ENCODE measurements at regions not wholly inside any gene's neighbourhood (a gene's known extent, or its start where the extent isn't known, plus 50 kb on each side); places are given as distances from the start of the nearest gene placed in this dataset.

DNA sequence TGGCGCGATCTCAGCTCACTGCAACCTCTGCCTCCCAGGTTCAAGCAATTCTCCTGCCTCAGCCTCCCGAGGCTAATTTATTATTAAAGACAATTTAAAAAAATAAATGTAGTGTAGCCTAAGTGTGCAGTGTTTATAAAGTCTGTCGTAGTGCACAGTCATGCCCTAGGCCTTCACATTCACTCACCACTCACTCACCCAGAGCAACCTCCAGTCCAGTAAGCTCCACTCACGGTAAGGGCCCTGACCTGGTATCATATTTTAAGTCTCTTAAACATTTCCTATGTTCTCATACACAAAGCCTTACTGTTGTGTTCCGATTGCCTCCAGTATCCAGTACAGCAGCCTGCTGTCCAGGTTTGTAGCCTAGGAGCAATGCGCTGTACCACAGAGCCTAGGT is 168.2 kb upstream of the FOXQ1 start:
- H3K79me2 ChIP-seq (ENCODE audit: insufficient read depth, low read length) = no peaks in the 10 kb centered on the region
- no peak overlapping the region for H2AFZ ChIP-seq (ENCODE audit: low read depth, low read length)
- ATAC-seq (ENCODE audit: insufficient read depth, low read depth) = no peak
- no peaks in the 10 kb centered on the region for H3K9me3 ChIP-seq (ENCODE audit: insufficient read depth, low read length, severe bottlenecking)
- no peaks in the 10 kb centered on the region for H3K36me3 ChIP-seq (ENCODE audit: insufficient read depth, low read length)
- H3K27me3 ChIP-seq (ENCODE audit: insufficient read depth, low read length, poor library complexity) = peaks cover 19% of the 10 kb centered on the region
- no peak overlapping the region for H3K4me2 ChIP-seq (ENCODE audit: insufficient read depth, low read length)
- TF ChIP-seq CTCF (IDR thresholded peaks at IDR 0.05; ENCODE audit: borderline replicate concordance, extremely low read depth, low read length, poor library complexity, severe bottlenecking) (no peak), EZH2 (IDR thresholded peaks at IDR 0.05; ENCODE audit: borderline replicate concordance, low read depth, low read length, severe bottlenecking) (no peak)
- H3K27ac ChIP-seq (ENCODE audit: low read length) = no peak overlapping the region
- no peaks in the 10 kb centered on the region for H3K4me1 ChIP-seq (ENCODE audit: insufficient read depth, low read length)
- no peak overlapping the region for H3K9ac ChIP-seq (ENCODE audit: low read depth, low read length)
- DNase-seq = no peak
- H3K4me3 ChIP-seq (ENCODE audit: low read depth in 1 of 2, low read length in 2 of 2) = no peak overlapping the region
- no peaks in the 10 kb centered on the region for H4K20me1 ChIP-seq (ENCODE audit: insufficient read depth, low read length)

- DNase-seq (no peak), ATAC-seq (ENCODE audit: insufficient read depth, low read depth) (no peak)
- H3K4me3 ChIP-seq (ENCODE audit: low read depth in 1 of 2, low read length in 2 of 2) = no peak overlapping the region
- no peak for TF ChIP-seq CTCF (IDR thresholded peaks at IDR 0.05; ENCODE audit: borderline replicate concordance, extremely low read depth, low read length, poor library complexity, severe bottlenecking)
- no peak for TF ChIP-seq EZH2 (IDR thresholded peaks at IDR 0.05; ENCODE audit: borderline replicate concordance, low read depth, low read length, severe bottlenecking)
- H2AFZ ChIP-seq (ENCODE audit: low read depth, low read length) = no peak overlapping the region
- no peaks in the 10 kb centered on the region for H3K9me3 ChIP-seq (ENCODE audit: insufficient read depth, low read length, severe bottlenecking)
- H3K4me2 ChIP-seq (ENCODE audit: insufficient read depth, low read length) = no peak overlapping the region
- H3K27ac ChIP-seq (ENCODE audit: low read length) = no peak overlapping the region
- H3K79me2 ChIP-seq (ENCODE audit: insufficient read depth, low read length) = no peaks in the 10 kb centered on the region
- H3K36me3 ChIP-seq (ENCODE audit: insufficient read depth, low read length) = no peaks in the 10 kb centered on the region
- H3K4me1 ChIP-seq (ENCODE audit: insufficient read depth, low read length) = no peaks in the 10 kb centered on the region
- no peaks in the 10 kb centered on the region for H4K20me1 ChIP-seq (ENCODE audit: insufficient read depth, low read length)
- H3K27me3 ChIP-seq (ENCODE audit: insufficient read depth, low read length, poor library complexity) = peaks cover 7% of the 10 kb centered on the region
- no peak overlapping the region for H3K9ac ChIP-seq (ENCODE audit: low read depth, low read length)
Measured at GRCh38 chr6:1139155-1139890, 172.6 kb upstream of the FOXQ1 start.

DNA sequence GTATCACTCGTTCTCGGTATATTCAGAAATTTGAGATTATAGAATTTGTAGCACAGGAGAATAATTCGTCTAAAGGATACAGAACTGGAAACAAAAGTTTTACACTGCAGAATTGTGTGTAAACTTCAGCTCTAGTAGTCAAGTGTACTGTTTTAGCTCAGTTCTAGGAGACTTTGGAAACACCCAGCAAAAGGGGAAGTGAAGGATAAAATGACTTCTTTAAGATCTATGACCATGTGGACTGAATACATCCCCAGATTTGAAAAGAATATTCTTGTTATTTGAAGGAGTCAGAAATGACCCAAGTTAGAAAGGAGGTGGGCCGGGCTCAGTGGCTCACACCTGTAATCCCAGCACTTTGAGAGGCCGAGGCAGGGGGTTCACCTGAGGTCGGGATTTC is 174.0 kb upstream of the FOXQ1 start:
- no peak for TF ChIP-seq EZH2 (IDR thresholded peaks at IDR 0.05; ENCODE audit: borderline replicate concordance, low read depth, low read length, severe bottlenecking)
- no peak for TF ChIP-seq CTCF (IDR thresholded peaks at IDR 0.05; ENCODE audit: borderline replicate concordance, extremely low read depth, low read length, poor library complexity, severe bottlenecking)
- no peak for DNase-seq
- H3K27ac ChIP-seq (ENCODE audit: low read length) = no peak overlapping the region

More for the DNA sequence above, 174.0 kb upstream of the FOXQ1 start:
- Histone ChIP-seq H3K4me3 (ENCODE audit: low read depth in 1 of 2, low read length in 2 of 2) (no peak overlapping the region), H4K20me1 (ENCODE audit: insufficient read depth, low read length) (no peaks in the 10 kb centered on the region), H2AFZ (ENCODE audit: low read depth, low read length) (no peak overlapping the region), H3K4me1 (ENCODE audit: insufficient read depth, low read length) (no peaks in the 10 kb centered on the region), H3K9ac (ENCODE audit: low read depth, low read length) (no peak overlapping the region), H3K9me3 (ENCODE audit: insufficient read depth, low read length, severe bottlenecking) (no peaks in the 10 kb centered on the region), H3K27me3 (ENCODE audit: insufficient read depth, low read length, poor library complexity) (peaks cover 7% of the 10 kb centered on the region), H3K4me2 (ENCODE audit: insufficient read depth, low read length) (no peak overlapping the region), H3K79me2 (ENCODE audit: insufficient read depth, low read length) (no peaks in the 10 kb centered on the region), H3K36me3 (ENCODE audit: insufficient read depth, low read length) (no peaks in the 10 kb centered on the region)
- ATAC-seq (ENCODE audit: insufficient read depth, low read depth) = no peak

Data from DND-41 (cell line).